ENCODE measurements at regions not wholly inside any gene's neighbourhood (a gene's known extent, or its start where the extent isn't known, plus 50 kb on each side); places are given as distances from the start of the nearest gene placed in this dataset.

GRCh38 chr21:26777166-26777565 lies 68.0 kb downstream of the ADAMTS1 start:
- no peak overlapping the region for H3K27ac Mint-ChIP-seq (ENCODE audit: unreplicated experiment)

GRCh38 chr21:26776310-26777021 lies 68.7 kb downstream of the ADAMTS1 start:
- no peak overlapping the region for H3K4me3 Mint-ChIP-seq (ENCODE audit: unreplicated experiment)
- no peak for DNase-seq (ENCODE audit: low spot score)
- H3K27ac Mint-ChIP-seq (ENCODE audit: unreplicated experiment): no peak overlapping the region
- H3K27me3 Mint-ChIP-seq (ENCODE audit: unreplicated experiment): no peaks in the 10 kb centered on the region
- no peaks in the 10 kb centered on the region for H3K36me3 Mint-ChIP-seq (ENCODE audit: low read depth, unreplicated experiment)
- no peak for TF ChIP-seq CTCF (IDR thresholded peaks at IDR 0.05; ENCODE audit: unreplicated experiment)
- no peaks in the 10 kb centered on the region for H3K9me3 Mint-ChIP-seq (ENCODE audit: unreplicated experiment)
- H3K4me1 Mint-ChIP-seq (ENCODE audit: unreplicated experiment): no peaks in the 10 kb centered on the region

More at GRCh38 chr21:26777166-26777565, 68.0 kb downstream of the ADAMTS1 start:
- Mint-ChIP-seq H3K27me3 (ENCODE audit: unreplicated experiment) (no peaks in the 10 kb centered on the region), H3K4me3 (ENCODE audit: unreplicated experiment) (no peak overlapping the region), H3K4me1 (ENCODE audit: unreplicated experiment) (no peaks in the 10 kb centered on the region), H3K9me3 (ENCODE audit: unreplicated experiment) (no peaks in the 10 kb centered on the region), H3K36me3 (ENCODE audit: low read depth, unreplicated experiment) (no peaks in the 10 kb centered on the region)
- no peak for DNase-seq (ENCODE audit: low spot score)
- no peak for TF ChIP-seq CTCF (IDR thresholded peaks at IDR 0.05; ENCODE audit: unreplicated experiment)

GRCh38 chr21:26773058-26773457 lies 72.2 kb downstream of the ADAMTS1 start:
- H3K9me3 Mint-ChIP-seq (ENCODE audit: unreplicated experiment): no peaks in the 10 kb centered on the region
- H3K36me3 Mint-ChIP-seq (ENCODE audit: low read depth, unreplicated experiment): no peaks in the 10 kb centered on the region
- no peak overlapping the region for H3K27ac Mint-ChIP-seq (ENCODE audit: unreplicated experiment)
- H3K4me1 Mint-ChIP-seq (ENCODE audit: unreplicated experiment): no peaks in the 10 kb centered on the region
- H3K4me3 Mint-ChIP-seq (ENCODE audit: unreplicated experiment): no peak overlapping the region
- no peak for DNase-seq (ENCODE audit: low spot score)
- no peak for TF ChIP-seq CTCF (IDR thresholded peaks at IDR 0.05; ENCODE audit: unreplicated experiment)
- no peaks in the 10 kb centered on the region for H3K27me3 Mint-ChIP-seq (ENCODE audit: unreplicated experiment)

GRCh38 chr21:26769613-26770188 lies 75.5 kb downstream of the ADAMTS1 start:
- no peak overlapping the region for H3K27ac Mint-ChIP-seq (ENCODE audit: unreplicated experiment)
- peak; percentile 78 for TF ChIP-seq CTCF (IDR thresholded peaks at IDR 0.05; ENCODE audit: unreplicated experiment)
- no peaks in the 10 kb centered on the region for H3K36me3 Mint-ChIP-seq (ENCODE audit: low read depth, unreplicated experiment)
- H3K4me3 Mint-ChIP-seq (ENCODE audit: unreplicated experiment): no peak overlapping the region
- H3K4me1 Mint-ChIP-seq (ENCODE audit: unreplicated experiment): peaks cover 6% of the 10 kb centered on the region
- H3K27me3 Mint-ChIP-seq (ENCODE audit: unreplicated experiment): peaks cover 4% of the 10 kb centered on the region
- no peaks in the 10 kb centered on the region for H3K9me3 Mint-ChIP-seq (ENCODE audit: unreplicated experiment)
- DNase-seq (ENCODE audit: low spot score): peak; percentile 6

- Mint-ChIP-seq H3K9me3 (ENCODE audit: unreplicated experiment) (no peaks in the 10 kb centered on the region), H3K4me1 (ENCODE audit: unreplicated experiment) (peaks cover 6% of the 10 kb centered on the region), H3K4me3 (ENCODE audit: unreplicated experiment) (no peak overlapping the region), H3K36me3 (ENCODE audit: low read depth, unreplicated experiment) (no peaks in the 10 kb centered on the region), H3K27ac (ENCODE audit: unreplicated experiment) (no peak overlapping the region), H3K27me3 (ENCODE audit: unreplicated experiment) (peaks cover 4% of the 10 kb centered on the region)
- DNase-seq (ENCODE audit: low spot score): no peak
- no peak for TF ChIP-seq CTCF (IDR thresholded peaks at IDR 0.05; ENCODE audit: unreplicated experiment)
These were observed 78.3 kb downstream of the ADAMTS1 start for GRCh38 chr21:26766826-26767325.
